ENCODE measurements at regions not wholly inside any gene's neighbourhood (a gene's known extent, or its start where the extent isn't known, plus 50 kb on each side); places are given as distances from the start of the nearest gene placed in this dataset.

DNA sequence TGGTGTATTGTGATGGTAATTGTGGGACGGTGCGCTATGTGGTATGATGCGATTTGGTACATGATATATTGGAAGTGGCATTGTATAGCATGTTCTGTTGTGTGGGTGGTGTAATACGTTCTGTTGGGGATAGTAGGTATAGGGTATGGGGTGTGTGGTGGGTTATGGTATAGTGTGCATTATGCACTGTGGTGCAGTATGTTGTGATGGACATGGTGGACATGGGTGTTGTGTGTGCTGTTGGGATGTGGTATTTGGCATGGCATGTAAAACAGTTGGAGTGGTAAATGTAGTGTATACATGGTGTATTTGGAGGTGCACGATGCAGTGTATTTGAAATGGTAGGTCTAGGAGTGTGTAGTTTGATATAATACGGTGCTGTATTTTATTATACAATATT is 170.6 kb upstream of the CNTNAP4 start:
- TF ChIP-seq FOXK2 (IDR thresholded peaks at IDR 0.05) (no peak), BHLHE40 (IDR thresholded peaks at IDR 0.05; ENCODE audit: borderline replicate concordance) (no peak), ELF4 (IDR thresholded peaks at IDR 0.05) (no peak), SP1 (IDR thresholded peaks at IDR 0.05) (no peak), SUZ12 (IDR thresholded peaks at IDR 0.05) (no peak), TARDBP (IDR thresholded peaks at IDR 0.05) (no peak), ZNF384 (IDR thresholded peaks at IDR 0.05) (no peak)
- TF ChIP-seq, protein P1, sequence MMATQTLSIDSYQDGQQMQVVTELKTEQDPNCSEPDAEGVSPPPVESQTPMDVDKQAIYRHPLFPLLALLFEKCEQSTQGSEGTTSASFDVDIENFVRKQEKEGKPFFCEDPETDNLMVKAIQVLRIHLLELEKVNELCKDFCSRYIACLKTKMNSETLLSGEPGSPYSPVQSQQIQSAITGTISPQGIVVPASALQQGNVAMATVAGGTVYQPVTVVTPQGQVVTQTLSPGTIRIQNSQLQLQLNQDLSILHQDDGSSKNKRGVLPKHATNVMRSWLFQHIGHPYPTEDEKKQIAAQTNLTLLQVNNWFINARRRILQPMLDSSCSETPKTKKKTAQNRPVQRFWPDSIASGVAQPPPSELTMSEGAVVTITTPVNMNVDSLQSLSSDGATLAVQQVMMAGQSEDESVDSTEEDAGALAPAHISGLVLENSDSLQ (IDR thresholded peaks at IDR 0.05): no peak

Data from HEK293T (cell line).